Kidney glomerular epithelial cell (primary cell): ENCODE measurements at regions not wholly inside any gene's neighbourhood (a gene's known extent, or its start where the extent isn't known, plus 50 kb on each side); places are given as distances from the start of the nearest gene placed in this dataset.
"Not testable (repeated sequence)": the region's sequence is repeated elsewhere in the genome, so short reads cannot be mapped to it uniquely, and the experiment has no call there.

Experiments
- DNase-seq: peaks from one replicate; lab custom pipeline; 2025; lab: John Stamatoyannopoulos, UW

- no peak for DNase-seq
Measured at GRCh38 chrX:52585892-52586291, 68.8 kb downstream of the SSX7 start.

DNA sequence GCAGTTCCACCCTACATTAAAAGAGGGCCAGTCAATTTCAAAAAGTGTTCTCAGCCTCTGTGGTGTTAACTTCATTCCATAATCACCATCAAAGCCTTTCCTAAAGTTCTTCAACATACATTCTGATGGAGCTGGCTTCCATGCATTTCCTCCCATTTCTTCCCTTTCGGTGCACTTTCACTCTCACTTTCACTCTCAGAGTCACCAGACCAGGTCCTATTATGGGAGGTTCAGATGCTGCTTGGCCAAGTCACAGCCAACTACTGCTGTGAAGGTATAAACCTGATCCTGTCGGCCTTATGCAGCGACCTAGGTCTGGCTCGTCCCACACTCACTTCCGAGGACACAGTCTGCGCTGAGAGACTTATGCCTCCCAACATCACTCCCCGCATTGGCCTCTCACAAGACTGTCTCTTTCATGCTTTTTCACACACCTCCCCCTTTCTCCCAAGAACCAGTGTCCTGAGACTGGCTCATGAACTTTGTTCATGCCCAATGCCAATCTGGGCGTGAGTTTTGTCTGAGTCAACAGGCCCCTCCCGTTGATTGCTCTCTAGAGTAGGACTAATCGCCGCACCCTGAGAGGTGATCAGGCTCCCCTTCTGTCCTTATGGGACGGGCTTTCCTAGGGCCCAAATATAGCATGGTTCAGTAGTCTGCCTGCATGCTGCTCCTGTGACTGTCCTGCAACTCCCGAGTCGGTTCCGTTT lies 60.8 kb upstream of the XAGE1B start:
- DNase-seq: no peak

- DNase-seq: no peak
Measured at GRCh38 chrX:52576946-52577345, 60.1 kb upstream of the XAGE1B start.

GRCh38 chrX:52576474-52576873 lies 59.6 kb upstream of the XAGE1B start:
- DNase-seq: no peak

DNA sequence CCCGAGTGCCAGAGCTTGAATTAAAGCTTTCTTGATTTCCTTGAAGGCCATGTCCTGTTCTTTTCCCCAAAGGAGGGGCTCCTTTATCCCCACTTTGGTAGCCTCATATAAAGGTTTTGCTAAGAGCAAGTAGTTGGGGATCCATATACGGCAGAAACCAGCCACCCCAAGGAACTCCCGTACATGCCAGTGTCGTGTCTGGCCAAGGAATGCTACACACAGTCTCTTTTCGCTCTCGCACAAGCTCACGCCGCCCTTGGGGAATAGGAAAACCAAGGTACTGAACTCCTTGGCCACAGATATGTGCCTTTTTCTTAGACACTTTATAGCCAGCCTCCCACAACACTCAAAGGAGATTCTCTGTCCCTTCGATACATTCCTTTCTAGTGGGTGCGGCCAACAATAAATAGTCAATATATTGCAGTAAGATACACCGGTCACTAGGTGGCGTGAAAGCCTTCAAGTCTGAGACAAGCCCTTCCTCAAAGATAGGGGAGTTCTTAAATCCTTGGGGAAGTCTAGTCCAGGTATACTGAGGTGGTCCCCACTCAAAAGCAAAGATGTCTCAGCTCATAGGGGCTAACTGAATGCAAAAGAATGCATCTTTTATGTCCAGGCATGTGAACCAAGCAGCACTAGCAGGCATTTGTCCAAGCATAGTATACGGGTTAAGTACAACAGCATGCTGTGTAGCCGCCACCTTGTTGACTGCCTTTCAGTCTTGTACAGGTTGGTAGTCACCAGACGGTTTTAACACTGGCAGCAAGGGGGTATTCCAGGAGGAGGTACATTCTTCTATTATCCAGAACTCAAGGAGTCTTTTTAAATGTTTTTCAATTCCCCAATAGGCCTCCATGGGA lies 57.8 kb upstream of the XAGE1B start:
- peak; percentile 13 for DNase-seq

DNA sequence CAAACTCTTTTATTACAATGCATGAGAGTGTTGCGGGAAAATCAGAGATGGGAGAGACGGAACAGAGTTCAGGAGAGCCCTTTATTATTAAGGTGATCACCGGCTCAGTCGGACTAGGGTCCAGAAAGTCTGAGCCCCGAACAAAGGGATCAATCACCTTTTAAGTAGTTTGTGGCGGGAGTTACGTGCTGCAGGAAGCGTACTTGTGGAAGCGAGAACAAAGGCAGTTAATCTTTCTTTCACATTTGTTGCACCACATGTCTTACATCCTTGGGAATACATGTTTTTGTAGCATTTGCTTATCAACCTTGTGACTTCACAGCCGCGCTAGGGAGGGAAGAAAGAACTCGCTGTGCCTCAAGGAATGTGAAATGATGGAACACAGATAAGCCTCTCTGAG lies 51.3 kb upstream of the XAGE1B start:
- DNase-seq: not testable (repeated sequence)
